Motor neuron (in vitro differentiated cells): ENCODE measurements at regions not wholly inside any gene's neighbourhood (a gene's known extent, or its start where the extent isn't known, plus 50 kb on each side); places are given as distances from the start of the nearest gene placed in this dataset.

Experiments used
- ATAC-seq, 8 experiments: fragments of 200-7000 bp; cut with Tn5 transposase; replicated peaks in 6 of 8; 2 replicates each; pipeline ENCODE4 v1.8.0; 2021; ENCODE audit warnings: mild to moderate bottlenecking in 8 of 8, moderate library complexity in 8 of 8
- H3K27ac ChIP-seq, 2 donors: fragments of 250-450 bp; sonication (Bioruptor Pico); 2 replicates each; pipeline ENCODE4 v1.9.0; 2021; ENCODE audit warnings: antibody characterized with exemption in 2 of 2, mild to moderate bottlenecking in 2 of 2, moderate library complexity in 1 of 2
- H3K4me1 ChIP-seq, 2 donors: fragments of 250-450 bp; sonication (Bioruptor Pico); replicated peaks in 1 of 2; 2 replicates each; pipeline ENCODE4 v1.6.1; 2021; ENCODE audit warnings: antibody characterized with exemption in 2 of 2, mild to moderate bottlenecking in 2 of 2, moderate library complexity in 1 of 2
- H3K4me3 ChIP-seq, 5 donors: fragments of 250-450 bp; sonication (Bioruptor Pico); 2 replicates each; pipeline ENCODE4 v1.9.0; 2021; ENCODE audit warnings: antibody characterized with exemption in 5 of 5, mild to moderate bottlenecking in 5 of 5, moderate library complexity in 4 of 5
- WGBS, 10 experiments: fragments of 450-650 bp; shearing (Covaris generic); methylation state at CpG; one replicate each; pipeline ENCODE4 v1.0.0; 2022; 5-methylcytosine and 5-hydroxymethylcytosine counted together
- in situ Hi-C, 9 experiments: fragments of 400-800 bp; cut with MboI; loops; one replicate each; pipeline ENCODE4 v1.15.0; 2021; ENCODE audit warnings: low sequenced_read_pairs in 9 of 9, low pct_unique_long_range_greater_than_20kb in 2 of 9; ENCODE audit not compliant: unreplicated experiment in 9 of 9

DNA sequence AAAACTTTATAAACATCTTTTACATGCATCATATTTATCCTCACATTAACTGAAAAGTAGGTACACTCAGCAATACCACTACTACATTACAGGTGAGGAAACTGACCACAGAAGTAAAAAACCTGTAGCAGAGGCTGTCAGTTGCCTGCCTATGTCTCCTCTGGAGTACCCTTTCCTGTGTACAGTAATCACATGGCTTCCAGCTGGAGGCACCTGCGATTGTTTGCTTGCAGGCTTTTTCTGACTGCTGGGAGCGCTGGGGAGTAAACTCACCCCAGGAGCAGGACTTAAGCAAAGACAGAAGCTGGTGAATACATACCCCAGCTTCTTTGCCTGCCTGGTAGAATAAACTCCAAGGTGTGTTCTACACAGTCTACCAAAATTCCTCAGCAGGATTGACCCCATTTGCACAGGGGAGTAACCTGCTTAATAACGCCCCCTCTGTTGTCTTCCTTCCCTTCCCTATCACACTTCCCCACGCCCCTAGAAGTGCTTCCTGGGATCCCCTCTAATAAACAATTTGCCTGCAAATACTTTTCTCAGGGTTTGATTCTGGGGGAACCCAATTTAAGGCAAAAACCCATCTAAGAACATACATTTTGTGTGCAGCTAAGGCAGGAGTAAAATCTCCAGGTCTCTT lies 138.9 kb downstream of the PTH2R start:
- H3K4me1 ChIP-seq: no peaks in the 10 kb centered on the region
- ATAC-seq: peak in 1 of 8 experiments; percentile 19
- WGBS, 10 experiments: 0 to 94% (median 49%) methylated on average over 1 to 4 of the region's 4 CpGs; no CpG with 5 or more reads in 3 of the 10 experiments
- in situ Hi-C loops: no loop called here
- no peak overlapping the region for H3K4me3 ChIP-seq
- H3K27ac ChIP-seq: no peak overlapping the region

DNA sequence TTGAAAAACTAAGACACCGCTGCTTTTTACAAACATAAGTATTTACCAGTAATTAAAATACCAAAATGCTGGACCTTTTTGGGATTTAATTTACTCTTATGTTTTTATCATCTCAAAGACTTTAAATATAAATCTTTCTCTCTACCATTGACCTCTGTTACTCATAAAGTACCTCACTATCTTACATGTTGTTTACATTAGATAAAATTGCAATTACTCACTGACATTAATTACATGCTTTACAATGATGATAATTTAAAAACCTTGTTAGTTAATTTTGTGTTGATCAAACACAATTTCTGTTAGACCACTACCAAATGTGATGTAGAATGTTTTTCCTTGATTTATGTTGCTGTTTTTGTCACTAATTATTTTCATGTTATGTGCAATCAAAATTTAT lies 139.5 kb downstream of the PTH2R start:
- H3K4me1 ChIP-seq: no peaks in the 10 kb centered on the region
- in situ Hi-C loops: no loop called here
- H3K27ac ChIP-seq: no peak overlapping the region
- no peak for ATAC-seq
- H3K4me3 ChIP-seq: no peak overlapping the region
- 0 to 100% (median 50%) methylated on average over 1 of the region's 1 CpG; no CpG with 5 or more reads in 2 of the 10 experiments for whole genome bisulfite sequencing, 10 experiments

DNA sequence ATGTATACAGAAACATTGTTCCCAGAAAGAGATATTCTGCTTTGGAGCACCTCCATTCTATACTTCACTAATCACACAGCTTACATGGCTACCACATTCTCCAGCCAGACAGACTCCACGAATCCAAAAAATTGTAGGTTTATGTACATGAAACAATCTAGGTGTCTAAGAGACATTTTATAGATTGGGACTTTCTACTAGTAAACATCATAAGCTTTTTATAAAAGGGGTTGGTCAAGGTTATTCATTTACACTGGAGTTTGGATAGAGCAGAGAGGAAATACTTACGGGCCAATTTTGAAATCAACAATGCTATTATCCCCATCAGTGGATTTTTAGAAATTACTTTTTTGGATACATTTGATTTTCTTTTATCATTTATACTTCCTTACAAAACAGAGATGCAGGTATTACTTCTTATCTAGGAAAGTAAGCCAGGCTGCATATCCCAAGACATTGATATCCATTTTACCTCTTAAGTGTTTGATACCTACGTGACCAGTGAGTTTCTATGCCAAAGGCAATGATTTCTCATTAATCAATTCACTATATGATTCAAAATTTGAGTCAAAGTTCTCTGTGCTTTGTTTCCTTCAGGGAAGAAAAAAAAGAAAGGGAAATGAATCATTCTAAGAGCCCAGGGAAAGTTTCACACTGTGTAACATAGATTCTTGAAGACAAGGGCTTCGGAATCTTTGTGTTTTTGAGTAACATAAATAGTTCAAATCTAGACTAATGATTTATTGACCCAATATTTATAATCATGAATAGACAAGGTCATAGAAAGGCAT lies 140.5 kb downstream of the PTH2R start:
- in situ Hi-C loops: no loop called here
- H3K4me1 ChIP-seq: no peaks in the 10 kb centered on the region
- 0 to 93% (median 69%) methylated on average over 1 to 4 of the region's 4 CpGs; no CpG with 5 or more reads in 1 of the 10 experiments for WGBS, 10 experiments
- H3K4me3 ChIP-seq: no peak overlapping the region
- no peak overlapping the region for H3K27ac ChIP-seq
- no peak for ATAC-seq

DNA sequence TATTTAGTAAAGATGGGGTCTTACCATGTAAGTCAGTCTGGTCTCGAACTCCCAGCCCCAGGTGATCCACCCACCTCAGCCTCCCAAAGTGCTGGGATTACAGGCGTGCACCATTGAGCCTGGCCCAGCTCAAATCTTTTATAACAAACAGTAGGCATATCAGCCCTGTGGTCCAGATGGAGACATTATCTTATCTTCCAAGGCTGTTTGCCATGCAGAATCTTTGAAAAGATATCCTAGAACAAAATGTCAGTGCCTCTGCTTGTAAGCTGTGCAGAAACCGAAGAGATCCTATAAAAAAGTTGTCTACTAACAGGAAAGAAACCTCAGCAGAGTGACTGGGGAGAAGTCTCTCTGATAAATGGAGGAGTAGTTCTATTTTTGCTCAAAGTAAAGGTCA lies 142.1 kb downstream of the PTH2R start:
- ATAC-seq: no peak
- WGBS, 10 experiments: 0 to 100% (median 60%) methylated on average over 1 to 3 of the region's 3 CpGs; no CpG with 5 or more reads in 3 of the 10 experiments
- Histone ChIP-seq H3K4me3 (no peak overlapping the region), H3K4me1 (no peaks in the 10 kb centered on the region), H3K27ac (no peak overlapping the region)
- in situ Hi-C loops: no loop called here

DNA sequence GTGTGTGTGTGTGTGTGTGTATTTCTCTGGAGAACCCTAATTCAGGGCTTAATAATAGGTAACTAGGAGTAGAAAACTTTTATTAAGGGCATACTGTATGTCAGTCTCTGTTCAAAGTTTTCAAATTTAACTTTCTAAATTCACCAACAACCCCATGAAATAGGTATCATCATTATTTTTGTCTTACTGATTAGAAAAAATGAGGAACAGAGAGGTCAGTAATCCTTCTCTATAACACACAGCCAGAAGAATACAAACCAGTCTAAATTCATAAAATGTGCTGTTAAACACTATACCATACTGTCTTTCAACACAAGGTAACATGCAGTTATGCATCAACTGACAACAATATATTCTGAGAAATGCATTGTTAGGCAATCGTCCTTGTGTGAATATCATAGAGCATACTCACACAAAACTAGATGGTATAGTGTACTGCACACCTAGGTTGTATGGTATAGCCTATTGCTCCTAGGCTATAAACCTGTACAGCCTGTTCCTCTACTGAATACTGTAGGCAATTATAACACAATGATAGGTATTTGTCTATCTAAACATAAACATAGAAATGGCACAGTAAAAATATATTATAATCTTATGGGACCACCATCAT lies 143.1 kb downstream of the PTH2R start:
- Histone ChIP-seq H3K27ac (no peak overlapping the region), H3K4me1 (no peaks in the 10 kb centered on the region), H3K4me3 (no peak overlapping the region)
- no peak for ATAC-seq
- 20 to 75% (median 20%) methylated on average over 1 of the region's 1 CpG; no CpG with 5 or more reads in 7 of the 10 experiments for WGBS, 10 experiments
- in situ Hi-C loops: no loop called here

DNA sequence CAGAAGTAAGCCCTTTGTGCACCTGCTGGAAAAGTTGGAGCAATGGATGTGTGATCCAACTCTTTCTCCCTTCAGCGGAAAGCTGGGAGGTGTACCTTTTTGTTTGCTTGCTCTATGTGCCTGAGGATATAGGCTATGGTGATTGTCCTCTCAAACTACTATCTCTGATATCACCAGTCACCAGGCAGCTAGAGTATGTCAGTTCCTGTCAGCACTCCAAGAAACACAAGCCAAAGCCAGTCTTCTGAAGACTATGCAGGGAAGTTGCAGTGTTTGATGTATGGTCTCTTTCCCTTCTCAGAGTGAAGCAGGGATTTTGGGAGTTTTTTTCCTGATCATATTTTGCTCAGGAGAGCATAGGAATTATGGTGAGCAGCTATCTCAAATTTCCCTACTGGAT lies 146.4 kb downstream of the PTH2R start:
- no peak overlapping the region for H3K4me3 ChIP-seq
- no peak overlapping the region for H3K27ac ChIP-seq
- peaks cover 3 to 6% of the 10 kb centered on the region in 2 donors for H3K4me1 ChIP-seq
- 40 to 100% (median 89%) methylated on average over 1 of the region's 1 CpG; no CpG with 5 or more reads in 5 of the 10 experiments for WGBS, 10 experiments
- ATAC-seq: no peak
- in situ Hi-C loops: no loop called here

DNA sequence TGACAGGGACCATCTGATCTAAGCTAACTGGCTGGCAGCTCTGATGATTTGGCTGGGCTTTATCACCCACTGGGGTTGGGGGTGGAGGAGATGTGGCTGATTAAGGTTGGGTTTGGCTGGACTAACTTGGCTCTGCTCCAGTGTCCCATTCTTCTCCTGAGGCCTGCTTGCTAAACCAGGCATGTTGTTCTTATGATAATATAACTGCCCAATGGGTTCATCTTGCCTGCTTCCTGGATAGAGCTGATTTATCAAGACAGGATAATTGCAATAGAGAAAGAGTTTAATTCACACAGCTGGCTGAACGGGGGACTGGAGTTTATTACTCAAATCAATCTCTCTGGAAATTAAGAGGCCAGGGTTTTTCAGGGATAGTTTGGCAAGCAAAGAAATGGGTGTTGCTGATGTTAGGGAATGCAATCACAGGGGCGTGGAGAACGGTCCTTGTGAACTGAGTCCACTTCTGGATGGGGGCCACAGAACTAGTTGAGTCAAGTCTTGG lies 150.4 kb downstream of the PTH2R start:
- 3 to 86% (median 40%) methylated on average over 1 to 3 of the region's 3 CpGs; no CpG with 5 or more reads in 5 of the 10 experiments for WGBS, 10 experiments
- ATAC-seq: peak in 2 of 8 experiments; percentile 9 to 41
- in situ Hi-C loops: no loop called here
- Histone ChIP-seq H3K4me1 (peaks cover 3 to 6% of the 10 kb centered on the region in 2 donors), H3K4me3 (no peak overlapping the region), H3K27ac (no peak overlapping the region)

DNA sequence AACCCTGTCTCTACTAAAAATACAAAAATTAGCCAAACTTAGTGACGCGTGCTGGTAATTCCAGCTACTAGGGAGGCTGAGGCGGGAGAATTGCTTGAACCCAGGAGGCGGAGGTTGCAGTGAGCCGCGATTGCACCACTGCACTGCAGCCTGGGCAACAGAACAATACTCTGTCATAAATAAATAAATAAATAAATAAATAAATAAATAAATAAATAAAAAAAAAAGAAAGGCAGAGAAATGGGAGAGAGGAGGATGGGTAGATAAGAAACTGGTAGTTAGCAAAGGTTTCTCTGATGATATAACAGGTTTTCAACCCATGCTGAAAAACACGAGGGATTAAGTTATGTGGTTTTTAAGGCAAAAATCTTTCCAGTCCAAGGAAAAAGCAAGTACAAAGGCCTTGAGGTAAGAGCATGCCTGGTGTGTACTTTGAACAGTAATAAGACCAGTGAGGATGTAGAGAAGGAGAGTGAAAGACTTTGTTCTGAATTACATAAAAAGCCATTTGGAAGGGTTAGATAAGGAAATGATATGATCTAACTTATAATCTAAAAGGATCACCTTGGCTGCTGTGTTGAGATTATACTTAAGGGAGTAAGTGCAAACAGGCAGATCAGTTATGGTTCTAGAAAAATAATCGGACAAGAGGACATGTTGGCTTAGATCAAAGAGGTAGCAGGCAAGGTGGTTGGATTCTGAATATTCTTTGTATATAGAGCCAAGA lies 159.3 kb downstream of the PTH2R start:
- ATAC-seq: no peak
- no peaks in the 10 kb centered on the region for H3K4me1 ChIP-seq
- no peak overlapping the region for H3K4me3 ChIP-seq
- in situ Hi-C loops: no loop called here
- 45 to 93% (median 68%) methylated on average over 2 to 8 of the region's 8 CpGs; no CpG with 5 or more reads in 1 of the 10 experiments for WGBS, 10 experiments
- H3K27ac ChIP-seq: no peak overlapping the region

DNA sequence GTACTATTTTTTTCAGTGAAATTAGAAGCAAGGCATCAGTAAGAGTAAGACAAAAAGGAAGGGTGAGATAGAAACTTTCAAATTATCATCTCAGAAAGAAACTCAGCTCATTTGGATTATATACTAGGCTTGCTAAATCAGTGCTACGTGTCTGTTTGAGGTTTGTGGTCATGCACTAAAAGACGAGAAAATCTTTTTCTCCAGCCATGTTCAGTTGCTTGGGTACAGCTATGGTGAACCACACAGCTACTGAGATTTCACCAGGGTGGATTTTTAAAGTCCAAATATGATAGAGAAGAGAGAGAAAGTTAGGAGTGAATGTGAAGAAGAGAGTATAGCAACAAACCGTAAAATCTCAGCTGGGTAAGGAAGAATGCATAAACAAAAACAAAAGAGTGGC lies 161.6 kb downstream of the PTH2R start:
- Histone ChIP-seq H3K4me3 (no peak overlapping the region), H3K4me1 (no peaks in the 10 kb centered on the region), H3K27ac (no peak overlapping the region)
- 17 to 100% (median 73%) methylated on average over 1 to 3 of the region's 3 CpGs for WGBS, 10 experiments
- in situ Hi-C loops: no loop called here
- no peak for ATAC-seq

DNA sequence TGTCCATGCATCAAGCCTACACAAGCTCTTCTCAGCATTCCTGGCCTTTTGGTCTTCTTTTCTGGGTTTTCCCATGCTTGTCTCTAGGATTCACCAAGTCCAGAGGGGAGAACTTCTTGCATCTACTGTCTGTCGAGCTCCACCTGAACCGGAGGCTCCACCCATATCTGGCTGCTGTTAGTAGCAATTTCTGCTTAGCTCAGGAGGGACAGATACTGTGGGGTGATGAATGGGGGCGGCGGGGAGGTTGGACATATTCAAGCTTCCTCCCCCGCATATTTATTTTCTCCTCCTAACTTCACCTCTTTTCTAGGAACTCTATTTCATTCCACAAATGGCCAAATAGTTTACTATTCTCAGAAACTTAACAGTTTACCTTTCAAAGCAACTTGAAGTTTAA lies 163.5 kb downstream of the PTH2R start:
- H3K4me1 ChIP-seq: no peaks in the 10 kb centered on the region
- no peak for ATAC-seq
- H3K27ac ChIP-seq: no peak overlapping the region
- in situ Hi-C loops: no loop called here
- H3K4me3 ChIP-seq: no peak overlapping the region
- 0 to 94% (median 58%) methylated on average over 1 to 4 of the region's 5 CpGs; no CpG with 5 or more reads in 6 of the 10 experiments for WGBS, 10 experiments

DNA sequence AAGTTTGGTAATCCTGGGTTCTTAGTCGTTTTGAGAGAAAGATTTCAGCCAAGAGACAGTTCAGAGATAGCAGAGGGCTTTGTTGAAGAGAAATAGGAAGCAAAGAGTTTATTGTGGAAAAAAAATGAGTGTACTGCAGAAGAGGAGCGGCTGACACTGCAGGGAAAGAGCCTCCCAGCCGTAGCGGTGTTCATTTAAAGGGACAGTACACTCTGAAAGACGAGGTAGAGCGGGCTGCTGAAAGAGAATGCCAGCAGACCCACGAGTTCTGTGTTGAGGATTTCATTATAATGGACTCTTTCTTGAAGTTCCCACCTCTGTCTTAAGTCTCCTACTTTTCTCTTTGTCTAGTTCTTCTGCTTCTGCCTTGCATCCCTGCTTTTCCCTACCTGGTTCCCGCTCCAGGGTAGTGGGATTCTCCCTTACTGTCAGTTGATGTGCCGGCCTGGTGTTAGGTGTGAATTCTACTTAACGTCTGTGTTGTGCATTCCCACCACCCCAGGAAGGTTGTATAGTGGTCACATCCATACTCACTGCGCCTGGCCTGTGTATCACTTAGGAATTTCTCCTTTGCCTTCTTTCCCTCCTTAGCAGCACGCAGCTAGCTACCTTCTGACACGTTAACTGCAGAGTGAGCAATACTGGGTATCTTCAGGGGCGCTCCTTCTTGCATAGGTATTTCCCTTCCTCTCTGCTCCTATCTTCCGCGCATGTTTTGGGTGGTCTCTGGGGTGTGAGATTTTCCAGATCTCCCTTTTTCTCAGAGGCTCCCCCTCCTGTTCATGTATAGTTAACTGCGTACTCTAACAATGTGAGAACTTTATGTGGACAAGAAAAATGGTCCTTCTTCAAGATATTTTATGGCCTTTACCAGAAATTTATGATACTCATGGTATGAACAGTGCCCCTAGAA lies 164.5 kb downstream of the PTH2R start:
- ATAC-seq: peak in 2 of 8 experiments; percentile 34 to 43
- WGBS, 10 experiments: 0 to 64% (median 33%) methylated on average over 2 to 13 of the region's 17 CpGs; no CpG with 5 or more reads in 1 of the 10 experiments
- in situ Hi-C loops: no loop called here
- Histone ChIP-seq H3K4me1 (no peaks in the 10 kb centered on the region), H3K27ac (no peak overlapping the region), H3K4me3 (no peak overlapping the region)

DNA sequence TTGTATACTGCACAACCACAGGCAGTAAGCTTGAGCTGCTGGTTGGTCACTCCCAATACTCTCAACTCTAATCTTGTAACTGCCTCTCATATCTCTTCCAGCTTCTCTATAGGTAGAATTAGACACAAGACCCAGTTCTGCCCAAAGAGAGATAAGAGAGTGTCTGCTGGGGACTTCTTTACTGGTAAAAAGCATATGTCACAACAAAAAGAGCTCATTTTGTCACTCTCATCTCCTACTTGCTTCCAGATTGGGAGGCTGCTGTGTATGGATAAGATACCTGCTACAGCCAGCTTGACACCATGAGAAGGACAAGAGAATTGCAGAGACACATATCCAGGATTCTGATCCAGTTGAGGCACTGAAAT lies 165.2 kb downstream of the PTH2R start:
- Histone ChIP-seq H3K27ac (no peak overlapping the region), H3K4me3 (no peak overlapping the region), H3K4me1 (no peaks in the 10 kb centered on the region)
- in situ Hi-C loops: no loop called here
- ATAC-seq: no peak
